Adrenal gland (tissue), 5 donors: ENCODE measurements at regions not wholly inside any gene's neighbourhood (a gene's known extent, or its start where the extent isn't known, plus 50 kb on each side); places are given as distances from the start of the nearest gene placed in this dataset.

Experiments
- POLR2A ChIP-seq, 2 donors: fragments of 450-650 bp; IDR thresholded peaks; one replicate each; pipeline ENCODE4 v1.6.1; 2017; ENCODE audit warnings: antibody characterized with exemption in 2 of 2, mild to moderate bottlenecking in 2 of 2, moderate library complexity in 1 of 2
- TF ChIP-seq, protein P1 (sequence below), 6 experiments: fragments of 450-650 bp in 4 of 6; fragments of 200-600 bp in 2 of 6; sonication (generic) in 1 of 6; IDR thresholded peaks; 1 replicate in 5 of 6; 2 replicates in 1 of 6; pipeline versions ENCODE4 v1.5.1 to v1.8.0; 2016 to 2021; ENCODE audit warnings: antibody characterized with exemption in 6 of 6, mild to moderate bottlenecking in 2 of 6, moderate library complexity in 1 of 6
- donor health status: DM: no; HTN: no; CAD: no.

GRCh38 chr4:106603471-106603870 is 234.9 kb upstream of the GIMD1 start:
- TF ChIP-seq, protein P1, sequence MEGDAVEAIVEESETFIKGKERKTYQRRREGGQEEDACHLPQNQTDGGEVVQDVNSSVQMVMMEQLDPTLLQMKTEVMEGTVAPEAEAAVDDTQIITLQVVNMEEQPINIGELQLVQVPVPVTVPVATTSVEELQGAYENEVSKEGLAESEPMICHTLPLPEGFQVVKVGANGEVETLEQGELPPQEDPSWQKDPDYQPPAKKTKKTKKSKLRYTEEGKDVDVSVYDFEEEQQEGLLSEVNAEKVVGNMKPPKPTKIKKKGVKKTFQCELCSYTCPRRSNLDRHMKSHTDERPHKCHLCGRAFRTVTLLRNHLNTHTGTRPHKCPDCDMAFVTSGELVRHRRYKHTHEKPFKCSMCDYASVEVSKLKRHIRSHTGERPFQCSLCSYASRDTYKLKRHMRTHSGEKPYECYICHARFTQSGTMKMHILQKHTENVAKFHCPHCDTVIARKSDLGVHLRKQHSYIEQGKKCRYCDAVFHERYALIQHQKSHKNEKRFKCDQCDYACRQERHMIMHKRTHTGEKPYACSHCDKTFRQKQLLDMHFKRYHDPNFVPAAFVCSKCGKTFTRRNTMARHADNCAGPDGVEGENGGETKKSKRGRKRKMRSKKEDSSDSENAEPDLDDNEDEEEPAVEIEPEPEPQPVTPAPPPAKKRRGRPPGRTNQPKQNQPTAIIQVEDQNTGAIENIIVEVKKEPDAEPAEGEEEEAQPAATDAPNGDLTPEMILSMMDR (IDR thresholded peaks at IDR 0.05) = no peak
- TF ChIP-seq POLR2A (IDR thresholded peaks at IDR 0.05) = no peak
